HEK293T (cell line): ENCODE measurements at regions not wholly inside any gene's neighbourhood (a gene's known extent, or its start where the extent isn't known, plus 50 kb on each side); places are given as distances from the start of the nearest gene placed in this dataset.

Source experiments
- ARNT ChIP-seq: fragments of 450-650 bp; IDR thresholded peaks from 2 replicates; pipeline ENCODE4 v1.6.1; 2017; ENCODE audit warnings: mild to moderate bottlenecking
- BHLHE40 ChIP-seq: fragments of 450-650 bp; IDR thresholded peaks from 2 replicates; pipeline ENCODE4 v1.6.1; 2016; ENCODE audit warnings: mild to moderate bottlenecking, moderate library complexity, borderline replicate concordance
- CTBP1 ChIP-seq: fragments of 450-650 bp; IDR thresholded peaks from 2 replicates; pipeline ENCODE4 v1.6.1; 2016; ENCODE audit warnings: borderline replicate concordance
- ELF4 ChIP-seq: fragments of 450-650 bp; IDR thresholded peaks from 2 replicates; pipeline ENCODE4 v1.6.1; 2017; ENCODE audit warnings: antibody characterized with exemption
- FOXA1 ChIP-seq: fragments of 450-650 bp; IDR thresholded peaks from 2 replicates; pipeline ENCODE4 v1.6.1; 2016; ENCODE audit warnings: mild to moderate bottlenecking
- FOXK2 ChIP-seq: fragments of 450-650 bp; IDR thresholded peaks from 2 replicates; pipeline ENCODE4 v1.6.1; 2016; ENCODE audit warnings: mild to moderate bottlenecking
- FOXM1 ChIP-seq: fragments of 450-650 bp; IDR thresholded peaks from 2 replicates; pipeline ENCODE4 v1.6.1; 2017; ENCODE audit warnings: mild to moderate bottlenecking, borderline replicate concordance
- HDGF ChIP-seq: fragments of 450-650 bp; IDR thresholded peaks from 2 replicates; pipeline ENCODE4 v1.6.1; 2017; ENCODE audit warnings: antibody characterized with exemption, borderline replicate concordance
- L3MBTL2 ChIP-seq: fragments of 450-650 bp; conservative IDR thresholded peaks from 2 replicates; pipeline ENCODE4 v1.6.1; 2016; ENCODE audit warnings: mild to moderate bottlenecking
- NFRKB ChIP-seq: fragments of 450-650 bp; IDR thresholded peaks from 2 replicates; pipeline ENCODE4 v1.6.1; 2016; ENCODE audit warnings: mild to moderate bottlenecking, moderate library complexity
- SP1 ChIP-seq: fragments of 450-650 bp; IDR thresholded peaks from 2 replicates; pipeline ENCODE4 v1.6.1; 2017
- TARDBP ChIP-seq: fragments of 450-650 bp; IDR thresholded peaks from 2 replicates; pipeline ENCODE4 v1.6.1; 2016
- ZNF384 ChIP-seq: fragments of 450-650 bp; IDR thresholded peaks from 2 replicates; pipeline ENCODE4 v1.6.1; 2016
- TF ChIP-seq, protein P1 (sequence below): fragments of 450-650 bp; IDR thresholded peaks from 2 replicates; pipeline ENCODE4 v1.6.1; 2016

DNA sequence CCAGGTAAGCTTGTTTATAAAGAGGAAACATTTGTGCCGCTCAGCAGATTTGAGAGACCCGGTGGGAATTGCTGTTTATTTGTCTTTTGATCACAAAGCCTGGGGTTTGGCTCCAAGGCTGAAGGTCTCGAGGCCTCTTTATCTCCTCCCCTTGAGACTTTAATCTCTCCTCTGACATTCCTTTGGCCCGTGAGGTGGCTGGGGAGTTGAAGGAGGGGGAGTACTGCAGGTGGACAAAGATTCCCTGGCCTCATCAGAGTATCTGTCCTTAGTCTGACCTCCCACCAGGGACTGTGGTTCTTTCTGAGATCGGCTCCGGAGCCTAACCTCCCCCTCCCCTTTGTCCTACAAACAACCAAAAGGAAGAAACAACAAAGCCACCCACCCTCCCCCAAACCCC lies 216.5 kb downstream of the MID1IP1 start:
- no peak for TF ChIP-seq ELF4
- TF ChIP-seq ZNF384 = no peak
- TF ChIP-seq ARNT = no peak
- TF ChIP-seq FOXM1 = no peak
- no peak for TF ChIP-seq CTBP1
- no peak for TF ChIP-seq L3MBTL2
- no peak for TF ChIP-seq BHLHE40
- no peak for TF ChIP-seq NFRKB
- TF ChIP-seq SP1 = no peak
- TF ChIP-seq HDGF = no peak
- TF ChIP-seq TARDBP = no peak
- TF ChIP-seq, protein P1, sequence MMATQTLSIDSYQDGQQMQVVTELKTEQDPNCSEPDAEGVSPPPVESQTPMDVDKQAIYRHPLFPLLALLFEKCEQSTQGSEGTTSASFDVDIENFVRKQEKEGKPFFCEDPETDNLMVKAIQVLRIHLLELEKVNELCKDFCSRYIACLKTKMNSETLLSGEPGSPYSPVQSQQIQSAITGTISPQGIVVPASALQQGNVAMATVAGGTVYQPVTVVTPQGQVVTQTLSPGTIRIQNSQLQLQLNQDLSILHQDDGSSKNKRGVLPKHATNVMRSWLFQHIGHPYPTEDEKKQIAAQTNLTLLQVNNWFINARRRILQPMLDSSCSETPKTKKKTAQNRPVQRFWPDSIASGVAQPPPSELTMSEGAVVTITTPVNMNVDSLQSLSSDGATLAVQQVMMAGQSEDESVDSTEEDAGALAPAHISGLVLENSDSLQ = no peak
- no peak for TF ChIP-seq FOXK2
- TF ChIP-seq FOXA1 = no peak
